ENCODE measurements at regions not wholly inside any gene's neighbourhood (a gene's known extent, or its start where the extent isn't known, plus 50 kb on each side); places are given as distances from the start of the nearest gene placed in this dataset.

DNA sequence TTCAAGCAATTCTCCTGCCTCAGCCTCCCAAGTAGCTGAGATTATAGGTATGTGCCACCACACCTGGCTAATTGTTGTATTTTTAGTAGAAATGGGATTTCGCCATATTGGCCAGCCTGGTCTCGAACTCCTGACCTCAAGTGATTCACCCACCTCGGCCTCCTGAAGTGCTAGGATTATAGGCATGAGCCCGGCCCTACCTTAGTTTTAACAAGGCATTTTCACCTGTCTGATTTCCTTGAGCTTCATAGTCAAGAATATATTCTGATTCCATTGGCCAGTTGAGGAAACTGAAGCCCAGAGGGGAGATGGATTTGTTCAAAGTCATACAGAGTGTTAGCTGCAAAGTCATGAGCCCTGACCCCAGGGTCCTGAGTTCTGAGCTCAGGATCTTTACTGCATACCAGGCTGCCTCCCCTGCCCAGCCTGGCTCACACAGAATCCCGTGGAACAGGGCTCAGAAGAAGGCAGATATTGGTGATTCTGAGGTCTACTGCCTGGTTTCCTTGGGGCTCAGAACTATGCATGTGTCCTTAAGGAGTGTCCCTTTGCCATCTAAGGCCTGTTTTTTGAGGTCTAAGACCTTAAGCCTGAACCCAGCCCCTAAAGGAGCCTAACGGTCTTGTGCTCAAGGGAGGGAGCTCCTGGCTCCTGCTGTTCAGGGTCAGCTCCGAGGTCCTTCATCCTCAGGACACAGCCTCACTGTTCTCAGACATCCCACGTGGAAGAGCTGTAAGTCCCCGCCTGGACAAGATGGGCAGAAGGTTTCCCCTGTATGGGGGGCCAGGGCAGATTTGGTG lies 134.4 kb downstream of the SMAD6 start:
- DNase-seq: no peak
- WGBS (ENCODE audit: extremely low coverage, insufficient read length, low lambda C conversion rate): no CpG with 5 or more reads among the region's 9 CpGs
- Histone ChIP-seq H2BK12ac (ENCODE audit: insufficient read length, low read depth, low read length) (no peak overlapping the region), H3K27me3 (ENCODE audit: insufficient read depth, low read length) (peaks cover 6% of the 10 kb centered on the region; the same call in 1 of the 2 replicates), H4K8ac (replicated peaks; ENCODE audit: insufficient read length, low read depth, low read length) (no peak overlapping the region), H2BK120ac (ENCODE audit: low read depth, low read length, poor library complexity, severe bottlenecking) (no peak overlapping the region), H4K5ac (ENCODE audit: insufficient read length, low read depth, low read length) (no peak overlapping the region), H3K56ac (ENCODE audit: insufficient read length, low read depth, low read length) (no peak overlapping the region), H3K4me1 (ENCODE audit: insufficient read depth, low read length) (no peaks in the 10 kb centered on the region; the same call in 1 of the 2 replicates), H2BK5ac (ENCODE audit: insufficient read length, low read length) (no peak overlapping the region), H4K91ac (ENCODE audit: insufficient read length, low read depth, low read length) (no peak overlapping the region), H3K79me1 (ENCODE audit: insufficient read depth, low read depth, low read length, poor library complexity, severe bottlenecking) (no peaks in the 10 kb centered on the region), H2AFZ (ENCODE audit: low read length) (no peak overlapping the region), H2BK15ac (ENCODE audit: low read depth, low read length) (no peak overlapping the region), H4K20me1 (ENCODE audit: control insufficient read depth, insufficient read depth, insufficient read length) (no peaks in the 10 kb centered on the region), H3K79me2 (ENCODE audit: insufficient read depth, low read length) (no peaks in the 10 kb centered on the region), H3K27ac (ENCODE audit: insufficient read length, low read depth, low read length) (no peak overlapping the region), H3K4me2 (ENCODE audit: insufficient read depth, insufficient read length, low read length) (no peak overlapping the region), H3K4ac (ENCODE audit: low read depth, low read length) (no peak overlapping the region), H2BK20ac (ENCODE audit: low read depth, low read length, poor library complexity, severe bottlenecking) (no peak overlapping the region), H3T11ph (ENCODE audit: low read length) (no peak overlapping the region), H3K18ac (ENCODE audit: insufficient read length, low read depth, low read length) (no peak overlapping the region), H2AK5ac (ENCODE audit: insufficient read length, low read length) (no peak overlapping the region), H3K9me3 (ENCODE audit: control insufficient read depth, low read depth, low read length) (no peaks in the 10 kb centered on the region), H3K14ac (ENCODE audit: insufficient read depth, low read length) (no peak overlapping the region), H3K9ac (ENCODE audit: extremely low read depth, insufficient read length, low read length) (no peak overlapping the region), H3K23me2 (ENCODE audit: insufficient read length, low read depth, low read length, poor library complexity, severe bottlenecking) (no peaks in the 10 kb centered on the region), H3K23ac (ENCODE audit: insufficient read length, low read depth, low read length) (no peak overlapping the region)
- no peak overlapping the region for H3K4me3 Mint-ChIP-seq
- TF ChIP-seq, protein P1, sequence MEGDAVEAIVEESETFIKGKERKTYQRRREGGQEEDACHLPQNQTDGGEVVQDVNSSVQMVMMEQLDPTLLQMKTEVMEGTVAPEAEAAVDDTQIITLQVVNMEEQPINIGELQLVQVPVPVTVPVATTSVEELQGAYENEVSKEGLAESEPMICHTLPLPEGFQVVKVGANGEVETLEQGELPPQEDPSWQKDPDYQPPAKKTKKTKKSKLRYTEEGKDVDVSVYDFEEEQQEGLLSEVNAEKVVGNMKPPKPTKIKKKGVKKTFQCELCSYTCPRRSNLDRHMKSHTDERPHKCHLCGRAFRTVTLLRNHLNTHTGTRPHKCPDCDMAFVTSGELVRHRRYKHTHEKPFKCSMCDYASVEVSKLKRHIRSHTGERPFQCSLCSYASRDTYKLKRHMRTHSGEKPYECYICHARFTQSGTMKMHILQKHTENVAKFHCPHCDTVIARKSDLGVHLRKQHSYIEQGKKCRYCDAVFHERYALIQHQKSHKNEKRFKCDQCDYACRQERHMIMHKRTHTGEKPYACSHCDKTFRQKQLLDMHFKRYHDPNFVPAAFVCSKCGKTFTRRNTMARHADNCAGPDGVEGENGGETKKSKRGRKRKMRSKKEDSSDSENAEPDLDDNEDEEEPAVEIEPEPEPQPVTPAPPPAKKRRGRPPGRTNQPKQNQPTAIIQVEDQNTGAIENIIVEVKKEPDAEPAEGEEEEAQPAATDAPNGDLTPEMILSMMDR (conservative IDR thresholded peaks at IDR 0.05): no peak
- H3K4me1 Mint-ChIP-seq: peaks cover 21 to 27% of the 10 kb centered on the region in 2 experiments
- no peaks in the 10 kb centered on the region for H3K9me3 Mint-ChIP-seq
- H3K36me3 Mint-ChIP-seq (ENCODE audit: insufficient read depth in 1 of 3, low read depth in 3 of 3): no peaks in the 10 kb centered on the region; a peak in 1 of 7 replicates
- H3K27ac Mint-ChIP-seq: peak overlapping the region in 1 of 3 experiments; percentile 86; a peak in 1 of 7 replicates
- peaks cover 9% of the 10 kb centered on the region for H3K27me3 Mint-ChIP-seq (ENCODE audit: low read depth)

Measured in H9 (cell line).